ENCODE measurements at regions not wholly inside any gene's neighbourhood (a gene's known extent, or its start where the extent isn't known, plus 50 kb on each side); places are given as distances from the start of the nearest gene placed in this dataset.

DNA sequence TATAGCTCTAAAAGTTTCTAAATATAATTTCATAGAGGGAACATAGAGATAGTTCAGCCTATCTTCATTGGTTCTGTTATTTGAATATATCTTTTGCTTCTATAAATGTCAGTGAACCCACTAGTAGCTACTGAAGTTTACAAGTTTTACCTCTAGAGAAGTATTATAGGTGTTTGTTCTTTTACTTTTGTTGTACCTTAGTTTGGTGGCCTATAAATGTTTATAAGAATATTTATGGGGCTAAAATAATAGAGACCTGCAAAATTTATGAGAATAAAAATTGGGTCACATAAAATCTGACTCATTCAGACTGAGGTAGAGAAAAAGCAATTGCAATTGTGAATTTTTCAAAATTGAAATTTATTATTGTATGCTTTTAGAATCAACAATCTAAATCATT is 162.6 kb downstream of the SERPINI1 start:
- DNase-seq (ENCODE audit: extremely low read depth, low read depth), result no peak

DNA sequence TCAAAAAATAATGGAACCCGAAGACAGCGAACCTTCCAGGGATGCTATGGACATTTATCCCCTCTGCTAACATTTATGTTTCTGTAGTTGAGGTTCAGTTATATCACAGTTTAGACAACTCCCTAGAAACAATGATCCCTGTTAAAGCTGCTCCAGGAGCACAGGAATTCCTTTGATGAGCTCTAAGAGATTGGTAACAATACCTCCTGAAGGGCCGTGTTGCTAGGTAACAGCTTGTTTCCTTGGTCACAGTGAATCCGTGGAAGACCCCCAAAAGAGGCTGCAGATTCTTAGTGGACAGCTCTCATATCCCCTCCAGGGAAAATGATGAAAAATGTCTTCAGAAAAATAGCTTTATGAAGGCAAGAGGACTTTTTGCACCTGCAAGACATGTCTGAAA is 160.2 kb downstream of the SERPINI1 start:
- no peak for DNase-seq (ENCODE audit: extremely low read depth, low read depth)

DNA sequence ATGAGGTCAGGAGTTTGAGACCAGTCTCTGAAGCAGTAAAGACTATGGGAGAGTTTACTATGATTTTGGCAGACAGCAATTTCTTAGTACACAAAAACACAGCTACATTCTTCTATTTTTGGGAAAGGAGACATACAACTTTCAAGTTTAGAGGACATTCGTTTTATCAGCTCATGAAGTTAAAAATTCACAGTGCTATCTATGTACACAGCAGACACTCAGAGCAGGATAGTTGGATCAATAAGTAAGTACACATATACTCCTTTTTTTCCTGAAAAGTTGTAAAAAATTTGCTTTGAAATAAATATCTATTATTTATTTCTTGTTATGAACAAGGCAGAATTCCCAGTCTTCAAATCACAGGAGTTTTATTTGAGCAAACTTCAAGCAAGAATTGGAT is 159.7 kb downstream of the SERPINI1 start:
- no peak for DNase-seq (ENCODE audit: extremely low read depth, low read depth)

DNA sequence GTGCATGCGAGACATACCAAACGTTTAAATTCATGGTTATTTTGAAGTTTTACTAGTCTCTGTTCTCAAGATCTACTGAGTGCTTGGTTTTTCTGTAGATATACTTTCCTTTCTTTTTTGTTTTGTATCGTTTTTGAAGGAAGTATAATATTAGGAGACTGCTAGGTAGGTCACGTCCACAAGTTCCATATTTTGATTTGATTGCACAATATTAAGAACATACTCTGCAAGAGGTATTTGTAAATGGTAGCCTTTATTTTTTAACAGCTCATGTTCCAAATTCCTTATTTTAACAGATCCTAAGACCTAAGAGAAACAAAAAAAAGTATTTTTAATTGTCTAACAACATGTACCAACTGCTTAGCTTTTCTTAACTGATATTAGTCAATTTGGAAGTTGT is 156.7 kb downstream of the SERPINI1 start:
- DNase-seq (ENCODE audit: extremely low read depth, low read depth), result no peak

DNA sequence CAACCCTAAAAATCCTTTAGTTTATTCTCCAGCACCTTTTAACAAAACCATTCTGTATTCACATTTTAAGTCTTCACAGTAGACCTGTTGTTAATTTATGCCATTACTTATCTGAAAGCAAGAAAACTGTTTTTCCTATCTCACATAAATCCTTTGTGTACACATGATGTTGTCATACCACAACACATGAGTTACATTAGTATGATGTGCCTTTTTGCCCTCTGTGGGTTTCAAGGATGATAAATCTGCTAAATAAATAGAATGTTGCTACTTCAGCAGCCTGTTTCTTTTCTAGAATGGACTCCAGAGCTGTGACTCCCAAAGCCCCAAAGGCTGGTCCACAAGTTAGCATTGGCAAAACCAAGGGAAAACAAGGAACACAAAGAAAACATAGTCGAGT is 151.6 kb downstream of the SERPINI1 start:
- DNase-seq (ENCODE audit: extremely low read depth, low read depth), result no peak

DNA sequence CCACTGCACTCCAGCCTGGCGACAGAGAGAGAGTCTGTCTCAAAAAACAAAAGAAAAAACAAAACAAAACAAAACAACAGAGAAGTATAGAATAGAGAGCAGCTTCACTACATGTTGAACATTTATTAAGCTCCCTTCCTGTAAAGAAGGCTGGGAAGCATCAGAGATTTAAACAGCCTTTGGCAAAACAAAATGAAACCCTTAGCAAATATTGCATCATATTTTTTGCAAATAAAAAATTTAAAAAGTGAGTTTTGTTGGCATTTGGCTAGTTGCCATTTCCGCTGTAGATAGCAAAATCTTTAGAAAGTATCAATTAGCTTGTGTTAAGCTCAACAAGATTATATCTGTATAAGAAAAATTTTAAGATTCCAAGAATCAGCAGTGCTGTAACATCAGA is 151.2 kb downstream of the SERPINI1 start:
- no peak for DNase-seq (ENCODE audit: extremely low read depth, low read depth)

DNA sequence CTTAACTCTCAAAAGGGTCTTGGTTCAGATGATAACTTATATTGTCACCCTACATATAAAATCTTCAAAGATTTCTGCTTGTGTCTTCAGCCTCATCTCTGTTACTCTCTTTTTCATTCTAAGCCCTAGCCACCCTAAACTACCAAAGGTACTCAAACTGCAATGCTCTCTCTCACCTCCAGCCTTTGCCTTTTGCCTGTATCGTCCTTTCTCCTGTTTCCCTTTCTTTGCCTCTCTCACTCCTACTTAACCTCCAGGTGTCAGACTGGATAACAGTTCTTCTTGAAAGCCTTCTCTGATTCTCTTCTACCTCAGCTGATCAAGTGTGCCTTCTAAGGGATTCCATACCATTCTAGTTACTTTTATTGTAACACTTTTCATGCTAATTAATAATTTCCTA is 149.8 kb downstream of the SERPINI1 start:
- DNase-seq (ENCODE audit: extremely low read depth, low read depth), result no peak

DNA sequence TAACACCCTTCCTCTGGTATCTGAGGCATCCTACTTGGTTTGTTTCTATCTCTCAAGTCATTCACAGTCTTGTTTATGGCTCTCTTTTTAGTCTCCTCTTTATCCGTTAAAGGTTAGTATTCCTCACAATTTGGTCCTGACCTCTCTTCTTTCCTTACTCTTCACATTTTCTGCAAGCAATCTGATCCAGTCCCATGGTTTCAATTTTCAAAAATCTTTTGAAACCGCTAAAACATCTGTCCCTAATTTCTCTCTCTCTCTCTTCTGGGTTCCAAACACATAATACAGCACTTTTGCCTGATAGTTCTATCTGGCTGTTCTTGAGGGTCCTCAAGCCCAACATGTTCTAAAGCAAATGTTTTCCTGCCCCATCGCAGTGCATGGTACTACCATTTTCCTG is 149.0 kb downstream of the SERPINI1 start:
- DNase-seq (ENCODE audit: extremely low read depth, low read depth), result no peak

DNA sequence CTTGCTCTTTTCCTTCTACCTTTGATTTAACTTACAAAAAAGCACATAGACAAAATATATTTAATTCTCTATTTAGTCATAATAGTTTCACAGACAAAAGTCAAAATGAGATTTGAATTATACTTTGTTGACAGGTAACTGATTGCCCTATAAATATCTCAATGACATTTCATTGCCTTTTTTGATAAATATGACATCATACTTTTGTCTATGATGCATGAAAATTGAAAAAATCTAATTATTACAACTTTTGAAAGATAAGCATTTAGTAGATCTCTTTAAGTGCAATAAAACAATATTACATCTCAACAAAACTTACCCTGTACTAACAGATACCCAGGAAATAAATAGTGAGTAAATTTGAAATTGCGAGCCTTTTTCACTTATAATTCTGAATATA is 147.9 kb downstream of the SERPINI1 start:
- no peak for DNase-seq (ENCODE audit: extremely low read depth, low read depth)

DNA sequence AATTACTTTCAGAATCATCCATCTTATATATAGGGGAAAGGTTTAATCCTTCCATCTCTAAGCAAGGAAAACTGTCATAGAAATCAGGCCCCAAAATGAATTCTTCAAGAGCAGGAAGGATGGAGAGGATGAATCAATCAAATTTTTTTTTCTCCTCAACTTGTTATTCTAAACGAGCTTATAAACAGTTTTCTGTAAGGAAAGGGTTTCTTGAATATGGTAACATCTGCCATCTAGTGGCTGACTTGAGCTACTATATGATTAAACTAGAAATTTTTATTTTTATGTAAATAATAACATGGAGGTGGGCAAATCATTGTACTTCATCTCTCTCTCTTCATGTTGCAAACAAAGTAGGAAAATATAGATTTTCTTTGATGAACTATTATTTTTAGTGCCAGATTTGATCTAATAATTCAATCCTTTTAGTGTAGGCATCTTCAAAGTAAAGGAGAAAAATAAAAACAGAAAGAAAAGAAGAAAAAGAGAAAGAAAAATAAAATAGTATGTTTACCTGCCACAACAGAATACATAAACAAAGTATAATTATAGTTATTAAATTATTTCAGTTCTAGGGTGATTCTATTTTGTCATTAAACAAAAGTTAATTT is 146.6 kb downstream of the SERPINI1 start:
- peak; percentile 23 for DNase-seq (ENCODE audit: extremely low read depth, low read depth)

DNA sequence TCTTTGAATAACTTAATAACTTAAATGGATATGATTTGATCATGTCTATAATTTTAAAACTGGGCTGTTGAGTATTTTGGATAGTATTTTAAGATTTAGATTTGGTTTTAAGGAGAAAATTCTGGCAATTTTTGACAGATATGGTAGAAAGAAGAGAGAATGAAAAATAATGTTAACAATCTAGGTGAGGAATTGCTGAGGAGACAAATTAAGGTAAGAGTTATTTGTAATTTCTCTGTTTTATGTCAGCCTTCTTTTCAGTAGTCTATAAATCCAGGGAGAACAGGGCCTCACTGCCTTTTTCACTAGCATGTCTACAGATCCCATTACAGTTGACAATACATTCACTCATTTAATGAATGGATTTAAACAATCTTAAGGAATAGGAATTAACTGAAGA is 144.7 kb downstream of the SERPINI1 start:
- DNase-seq (ENCODE audit: extremely low read depth, low read depth), result no peak

DNA sequence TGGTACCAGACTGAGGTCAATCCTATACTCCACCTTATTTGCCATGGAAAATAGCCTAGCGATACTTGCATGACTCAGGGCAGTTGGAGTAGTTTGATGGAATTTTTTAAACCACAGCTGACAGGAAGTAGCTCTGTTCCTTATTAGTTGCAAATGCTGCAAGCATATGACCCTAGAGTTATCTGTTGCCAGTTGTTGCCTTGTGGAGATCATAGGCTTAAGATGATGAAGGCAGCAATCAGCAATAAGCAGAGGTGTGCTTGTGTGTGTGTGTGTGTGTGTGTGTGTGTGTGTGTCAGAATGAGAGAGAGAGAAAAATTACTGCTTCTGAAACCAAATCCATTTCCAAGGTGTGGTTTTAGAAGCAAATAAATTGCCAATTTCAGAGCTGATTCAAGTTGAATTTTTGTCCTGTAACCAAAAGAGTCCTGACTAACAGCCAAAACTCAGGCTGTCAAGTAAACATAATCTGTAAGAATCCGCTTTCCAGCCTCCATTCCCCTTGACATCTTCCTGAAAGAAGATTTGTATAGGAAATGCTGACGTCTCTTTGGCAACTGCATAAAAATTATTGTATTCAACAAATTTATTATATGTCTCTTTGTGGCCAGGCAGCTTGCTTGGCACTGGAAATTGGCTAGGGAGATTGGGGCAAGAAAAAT is 141.2 kb downstream of the SERPINI1 start:
- no peak for DNase-seq (ENCODE audit: extremely low read depth, low read depth)
